T-helper 1 cell (primary cell): ENCODE measurements at regions not wholly inside any gene's neighbourhood (a gene's known extent, or its start where the extent isn't known, plus 50 kb on each side); places are given as distances from the start of the nearest gene placed in this dataset.
"Not testable (repeated sequence)": the region's sequence is repeated elsewhere in the genome, so short reads cannot be mapped to it uniquely, and the experiment has no call there.

ENCODE experiments used
- DNase-seq, 5 donors: peaks; one replicate each; pipeline ENCODE4 v3.0.0-alpha.2; 2012 to 2020

DNA sequence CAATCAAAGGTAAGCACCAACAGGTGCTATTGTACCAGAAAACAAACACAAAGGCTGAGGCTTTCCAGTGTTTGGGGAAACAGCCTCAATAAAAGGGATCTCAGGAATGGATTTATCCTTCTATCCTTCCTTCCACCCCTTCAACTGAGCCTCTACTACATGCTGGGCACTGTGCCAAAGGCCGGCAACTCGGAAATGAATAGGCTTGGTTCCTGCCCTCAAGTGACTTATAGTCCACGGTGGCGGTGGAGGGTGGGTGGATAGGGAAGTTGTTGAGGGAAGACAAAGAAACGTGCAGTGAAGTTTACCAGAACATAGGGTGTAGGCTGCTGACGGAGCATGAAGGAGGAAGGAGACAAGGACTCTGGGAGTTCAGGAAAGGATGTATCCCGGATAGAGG, 73.4 kb upstream of the TAB2 start:
- no peak for DNase-seq

DNA sequence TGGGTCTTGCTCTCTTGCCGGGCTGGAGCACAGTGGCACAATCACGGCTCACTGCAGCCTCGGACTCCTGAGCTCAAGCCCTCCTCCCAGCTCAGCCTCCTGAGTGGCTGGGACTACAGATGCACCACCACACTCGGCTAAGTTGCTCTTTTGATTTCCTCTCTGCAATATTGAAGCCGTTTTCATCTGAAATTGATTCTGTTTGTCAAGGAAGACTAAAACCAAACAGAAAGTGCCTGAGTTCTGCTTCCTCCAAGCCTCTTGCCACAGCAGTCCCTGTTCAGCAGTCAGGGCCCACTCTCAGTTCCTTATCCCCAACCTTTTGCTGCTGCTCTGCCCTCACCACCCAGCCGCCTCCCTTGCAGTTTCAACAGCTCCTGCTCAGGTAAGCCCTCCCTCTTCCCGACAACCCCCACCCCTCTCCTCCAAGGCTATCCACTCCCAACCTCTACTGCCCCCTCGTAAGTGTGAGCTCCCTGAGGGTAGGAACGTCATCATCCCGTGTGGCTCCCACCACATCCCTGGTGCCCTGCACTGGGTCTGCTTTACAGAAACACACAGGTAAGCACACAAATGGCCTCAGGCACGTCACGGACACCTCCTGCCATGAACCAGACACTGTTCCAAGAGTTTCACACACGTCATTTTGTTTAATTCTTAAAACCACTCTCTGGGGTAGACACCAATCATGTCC, 70.7 kb upstream of the TAB2 start:
- no peak for DNase-seq

DNA sequence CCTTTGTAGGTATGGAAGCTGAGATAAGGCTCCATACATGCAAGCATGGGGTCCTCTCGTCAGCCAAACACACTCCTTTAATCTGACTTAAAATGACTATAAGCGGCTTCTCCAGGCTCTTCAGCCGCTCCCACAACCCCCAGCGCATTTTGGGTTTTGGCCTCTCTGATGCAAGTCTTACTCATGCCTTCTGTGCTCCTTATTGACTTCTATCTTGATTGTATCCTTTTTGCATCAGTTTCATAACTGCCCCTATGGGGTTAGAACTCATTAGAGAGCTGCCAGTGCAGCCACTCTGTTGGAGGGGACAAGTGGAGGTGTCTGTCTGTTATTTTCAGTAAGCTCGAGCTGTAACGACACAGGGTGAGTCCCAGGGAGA, 70.1 kb upstream of the TAB2 start:
- no peak for DNase-seq

DNA sequence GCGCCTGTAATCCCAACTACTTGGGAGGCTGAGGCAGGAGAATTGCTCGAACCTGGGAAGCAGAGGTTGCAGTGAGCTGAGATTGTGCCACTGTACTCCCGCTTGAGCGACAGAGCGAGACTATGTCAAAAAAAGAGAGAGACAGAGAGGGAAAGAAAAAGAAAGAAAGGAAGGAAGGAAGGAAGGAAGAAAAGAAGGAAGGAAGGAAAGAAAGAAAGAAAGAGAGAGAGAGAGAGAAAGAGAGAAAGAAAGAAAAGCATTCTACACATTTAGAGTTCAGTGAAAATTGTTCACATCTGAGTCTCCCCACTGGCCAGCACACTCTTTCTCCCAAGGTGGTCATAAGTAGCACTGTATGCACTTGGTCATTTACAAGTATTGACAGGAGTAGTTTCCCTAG, 69.2 kb upstream of the TAB2 start:
- not testable (repeated sequence) for DNase-seq

DNA sequence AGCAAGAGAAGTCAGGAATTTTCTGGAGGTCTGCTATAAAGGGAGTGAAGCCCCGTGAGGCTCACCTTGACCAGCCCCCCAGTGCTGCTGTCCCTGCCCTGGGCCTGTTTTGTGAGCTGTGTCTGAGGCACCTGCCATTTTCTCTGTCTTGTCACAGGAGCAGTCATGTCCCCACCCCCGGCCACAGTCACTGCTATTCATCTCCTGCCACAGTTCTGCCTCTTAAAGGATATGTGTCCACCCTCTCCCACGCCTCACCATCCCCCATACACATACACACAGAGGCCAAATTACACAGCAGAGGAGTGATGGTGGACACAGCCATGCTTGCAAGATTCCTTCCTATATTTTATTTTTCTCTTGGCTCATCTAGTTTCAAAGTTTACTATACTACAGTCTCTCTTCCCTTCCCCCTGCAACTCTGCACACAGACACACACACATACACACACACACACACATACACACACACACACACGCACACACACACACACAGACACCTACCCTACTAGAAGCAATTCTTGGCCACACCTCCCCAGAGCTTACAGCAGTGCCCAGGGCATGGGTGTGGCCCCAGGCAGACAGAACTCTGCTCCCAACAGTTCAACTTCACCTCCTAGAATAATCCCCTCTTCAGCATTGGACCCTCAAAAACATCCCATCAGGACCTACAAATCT, 68.7 kb upstream of the TAB2 start:
- peak in 1 of 5 donors; percentile 64 for DNase-seq

DNA sequence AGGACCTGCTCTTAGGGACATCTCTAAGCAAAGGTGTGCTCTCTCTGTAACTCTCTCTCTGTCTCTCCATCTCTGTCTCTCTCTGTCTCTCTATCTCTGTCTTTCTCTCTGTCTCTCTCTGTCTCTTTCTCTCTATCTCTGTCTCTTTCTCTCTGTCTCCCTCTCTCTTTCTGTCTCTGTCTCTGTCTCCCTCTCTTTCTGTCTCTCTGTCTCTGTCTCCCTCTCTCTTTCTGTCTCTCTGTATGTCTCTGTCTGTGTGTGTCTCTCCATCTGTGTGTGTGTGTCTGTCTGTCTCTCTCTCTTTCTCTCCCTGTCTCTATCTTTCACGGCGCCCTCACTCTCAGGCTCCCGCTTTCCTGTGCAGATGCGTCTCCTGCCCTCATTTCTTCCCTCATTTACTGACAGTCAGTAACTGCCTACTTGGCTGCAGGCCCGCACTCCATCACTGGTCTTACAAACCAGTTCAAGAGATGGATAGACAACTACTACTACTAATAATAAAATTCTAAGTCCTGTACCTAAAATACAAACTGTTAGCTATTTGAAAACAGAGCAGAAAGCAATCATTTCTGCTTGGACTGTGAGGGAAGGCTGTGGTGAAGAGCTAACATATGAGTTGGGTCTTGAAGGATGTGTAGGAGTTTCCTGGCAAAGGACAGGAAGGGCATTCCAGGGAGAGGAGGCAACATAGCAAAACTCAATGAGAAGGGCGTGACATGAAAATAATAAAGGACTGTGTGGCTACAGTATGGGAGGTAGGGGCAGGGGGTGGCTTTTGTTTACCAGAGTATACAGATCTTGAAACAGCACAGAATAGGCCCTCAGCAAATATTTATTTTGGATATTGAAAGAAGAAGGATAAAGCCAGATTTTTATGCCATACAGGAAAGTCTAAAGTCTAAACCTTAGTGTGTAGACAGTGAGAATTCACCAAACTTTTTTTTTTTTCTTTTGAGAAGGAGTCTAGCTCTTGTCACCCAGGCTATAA, 67.8 kb upstream of the TAB2 start:
- DNase-seq = no peak

DNA sequence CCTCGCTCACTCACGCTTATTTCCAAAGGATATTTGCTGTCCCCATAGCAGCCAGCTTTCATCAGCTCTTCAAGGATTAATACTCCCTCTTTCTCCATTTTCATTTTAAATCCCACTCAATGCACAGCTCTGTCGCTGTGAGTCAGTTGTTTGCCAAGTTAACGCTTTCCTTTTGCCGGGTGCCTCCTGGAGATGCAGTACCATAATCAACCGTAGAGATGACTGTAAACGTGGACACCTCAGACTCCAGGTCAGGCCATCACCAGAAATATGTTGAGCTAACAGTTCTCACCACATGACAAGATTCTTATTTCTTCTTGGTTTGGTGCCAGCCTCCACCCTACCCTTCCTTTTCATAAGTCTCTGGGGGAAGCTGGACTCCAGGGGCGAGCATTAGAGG, 66.6 kb upstream of the TAB2 start:
- DNase-seq = no peak

DNA sequence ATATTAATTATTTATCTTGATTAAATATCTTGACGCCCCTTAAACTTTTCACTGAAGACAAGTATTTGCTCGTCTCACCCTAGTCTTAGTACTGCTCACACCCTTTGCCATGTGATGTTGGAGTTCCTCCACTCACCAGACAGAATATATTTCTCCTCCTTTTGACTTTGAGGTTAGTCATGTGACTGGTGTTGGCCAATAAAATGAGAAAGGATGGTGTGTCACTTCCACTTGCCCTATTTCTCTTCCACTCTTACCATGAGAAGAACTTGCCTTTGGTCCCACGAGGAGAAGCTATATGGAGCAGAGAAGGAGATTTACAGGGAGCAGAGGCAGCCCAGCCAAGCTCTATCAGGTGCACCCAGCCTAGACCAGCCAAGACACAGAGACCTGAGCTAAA, 64.9 kb upstream of the TAB2 start:
- DNase-seq = no peak

DNA sequence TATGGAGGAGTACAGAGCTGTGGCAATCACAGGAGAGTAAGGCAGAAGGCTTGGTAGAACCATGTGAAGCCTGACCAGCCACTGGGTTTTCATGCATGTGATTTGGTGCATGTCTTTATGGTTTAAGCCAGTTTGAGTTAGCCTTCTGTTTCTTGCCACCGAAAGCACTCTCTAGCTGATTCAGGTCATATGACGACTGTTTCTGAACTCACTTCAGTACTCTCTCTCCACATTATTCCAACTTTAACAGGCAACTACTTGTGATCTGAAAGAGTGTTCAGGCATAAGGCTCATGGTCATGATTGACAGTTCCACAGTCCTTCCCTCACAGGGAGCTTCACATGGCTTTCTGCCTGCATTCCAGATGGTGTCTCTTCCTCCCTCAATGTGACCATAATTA, 63.3 kb upstream of the TAB2 start:
- no peak for DNase-seq

DNA sequence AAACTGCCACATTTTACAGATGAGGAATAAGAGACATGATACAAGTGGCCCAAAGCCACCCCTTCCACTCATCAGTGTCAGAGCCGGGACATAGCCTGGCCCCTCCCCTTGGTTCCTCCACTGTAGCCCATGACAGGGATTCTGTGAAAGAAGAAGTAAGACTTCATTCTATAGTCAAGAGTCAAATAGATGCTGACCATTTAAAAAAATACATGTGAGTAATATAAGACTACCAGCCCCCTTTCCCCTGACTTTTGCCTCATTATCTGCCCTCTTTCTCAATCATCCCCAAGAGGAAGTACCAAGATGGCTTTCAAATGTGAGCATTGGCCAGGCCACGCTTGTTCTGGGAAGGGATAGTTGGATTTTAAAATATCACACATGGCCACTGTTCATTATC, 57.8 kb upstream of the TAB2 start:
- no peak for DNase-seq

DNA sequence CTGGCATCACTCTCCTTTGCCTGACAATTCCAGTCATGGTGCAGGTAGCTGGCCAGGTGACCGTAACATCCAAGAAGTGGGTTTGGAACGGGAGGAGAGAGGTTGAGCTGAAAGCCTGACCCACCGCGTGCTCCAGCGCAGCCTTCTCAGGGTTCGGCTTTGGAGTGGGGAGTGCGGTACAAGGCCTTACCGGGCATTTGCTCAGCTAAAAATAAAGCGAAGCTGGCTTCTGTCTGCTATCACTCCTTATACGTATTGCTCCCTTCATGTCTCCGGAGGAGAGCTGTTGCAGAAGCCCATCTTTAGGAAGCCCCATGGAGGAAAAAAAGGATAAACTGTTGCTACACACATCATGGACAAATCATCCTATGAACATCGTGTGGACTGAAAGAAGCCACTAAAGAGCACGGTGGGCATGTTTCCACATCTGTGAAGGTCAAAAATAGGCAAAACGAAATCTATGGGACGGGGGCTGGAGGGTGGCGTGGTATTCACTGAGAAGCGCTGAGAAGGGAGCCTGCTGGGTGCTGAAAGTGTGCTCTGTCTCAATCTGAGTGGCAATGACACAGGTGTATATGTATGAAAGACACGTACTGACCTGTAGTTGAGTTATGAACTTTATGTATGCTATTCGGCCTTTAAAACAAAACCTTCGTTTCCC, 57.2 kb upstream of the TAB2 start:
- no peak for DNase-seq

DNA sequence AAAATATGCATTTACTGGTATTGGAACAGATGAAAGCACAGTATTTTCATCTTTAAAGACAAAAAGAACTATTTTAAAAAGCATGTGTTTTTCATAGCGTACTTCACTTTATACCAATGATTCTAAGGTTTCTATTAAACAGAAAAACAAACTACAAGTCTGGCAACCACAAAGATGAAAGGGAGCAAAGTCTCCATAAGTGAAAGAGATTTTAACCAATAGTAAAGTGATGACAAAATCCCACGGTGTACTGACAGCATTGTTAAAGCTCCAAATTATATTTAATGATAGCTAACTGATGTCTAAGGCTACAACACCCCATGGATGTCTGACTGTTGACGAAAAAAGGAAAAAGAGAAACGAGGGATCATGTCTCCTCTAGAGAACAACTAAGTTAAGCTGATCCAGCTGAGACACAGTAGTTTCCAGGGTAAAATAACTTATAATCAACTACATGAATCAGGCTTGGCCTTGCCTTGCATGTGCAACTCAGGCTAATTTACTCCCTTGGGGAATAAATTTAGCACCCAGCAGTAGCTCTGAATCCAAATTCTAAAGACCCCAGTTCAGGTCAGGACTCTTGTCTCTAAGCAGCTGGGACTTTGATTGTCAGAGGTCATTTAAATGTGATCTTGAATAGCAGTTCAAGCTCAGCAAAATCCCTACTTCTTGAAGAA, 56.0 kb upstream of the TAB2 start:
- no peak for DNase-seq

DNA sequence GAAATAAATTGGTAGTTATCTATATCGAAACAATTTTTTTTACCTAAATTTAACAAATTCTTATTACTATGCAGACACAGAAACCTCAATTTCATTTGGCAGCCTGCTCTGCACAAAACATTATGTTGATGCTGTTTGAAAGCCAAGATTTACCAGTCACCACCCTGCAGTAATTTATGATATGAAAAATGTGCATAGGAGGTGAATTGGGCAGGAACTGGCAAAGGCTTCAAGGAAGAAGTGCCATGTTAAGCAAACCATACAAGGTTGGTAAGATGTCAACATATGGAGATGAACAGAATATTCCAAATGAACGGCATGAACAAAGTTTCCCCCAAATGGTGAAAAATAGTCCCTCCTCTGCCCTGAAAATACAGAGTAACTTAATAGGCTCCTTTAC, 54.2 kb upstream of the TAB2 start:
- DNase-seq = no peak

DNA sequence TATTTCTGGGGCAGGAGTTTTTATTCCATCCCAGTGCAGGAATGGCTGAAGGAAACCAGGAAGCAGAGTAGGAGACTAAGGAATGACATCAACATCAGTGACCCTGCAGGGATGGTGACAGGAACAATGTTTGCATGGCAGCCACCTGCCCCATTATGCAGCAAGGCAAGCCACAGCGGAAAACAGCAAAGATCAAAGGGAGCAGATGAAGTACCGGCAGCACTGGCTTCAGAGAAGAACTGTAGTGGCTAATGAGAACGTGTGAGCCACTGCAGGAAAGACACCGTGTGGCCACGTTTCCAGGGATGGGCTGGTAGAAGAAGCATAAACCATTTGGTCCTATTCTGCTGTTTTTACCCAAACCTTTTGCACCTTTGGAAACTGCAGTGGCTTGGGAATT, 52.9 kb upstream of the TAB2 start:
- peak in 3 of 5 donors; percentile 23 to 61 (median 43) for DNase-seq

DNA sequence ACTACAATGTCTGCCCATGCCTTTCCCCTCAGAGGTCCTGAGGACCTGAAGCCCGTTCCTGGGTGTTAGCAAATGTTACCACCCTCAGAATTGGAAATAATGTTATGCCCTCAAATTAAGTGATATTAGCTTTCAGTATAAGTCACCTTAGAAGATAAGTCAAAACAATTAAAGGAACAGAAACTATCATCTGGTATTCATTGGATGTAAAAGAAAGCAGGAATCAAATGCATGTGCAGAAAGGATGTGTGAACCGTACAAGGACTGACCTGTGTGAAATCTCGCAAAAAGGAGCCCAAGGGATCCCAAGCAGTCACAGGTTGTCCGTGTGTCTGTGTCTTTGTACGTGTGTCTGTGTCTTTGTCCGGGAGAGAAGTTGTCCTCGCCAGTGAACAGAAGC, 51.6 kb upstream of the TAB2 start:
- no peak for DNase-seq

DNA sequence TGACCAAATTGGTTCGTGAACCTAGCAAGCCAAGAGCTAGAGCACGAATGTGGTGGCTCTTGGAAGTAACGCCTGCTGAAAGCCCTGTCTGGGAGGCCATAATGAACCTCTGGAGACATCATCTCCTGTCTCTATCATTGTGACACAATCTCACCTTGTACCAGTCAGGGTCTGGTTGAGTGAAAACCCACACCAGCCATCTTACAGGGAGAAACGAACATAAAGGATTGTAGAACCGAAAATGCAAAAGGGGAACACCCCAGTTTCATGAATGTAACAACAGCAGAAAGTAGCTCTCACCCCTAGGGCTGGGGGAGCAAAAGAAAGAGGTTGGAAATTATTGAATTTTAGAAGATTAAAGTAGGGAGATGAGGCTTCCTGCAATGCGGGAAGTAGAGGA, 50.9 kb upstream of the TAB2 start:
- no peak for DNase-seq

DNA sequence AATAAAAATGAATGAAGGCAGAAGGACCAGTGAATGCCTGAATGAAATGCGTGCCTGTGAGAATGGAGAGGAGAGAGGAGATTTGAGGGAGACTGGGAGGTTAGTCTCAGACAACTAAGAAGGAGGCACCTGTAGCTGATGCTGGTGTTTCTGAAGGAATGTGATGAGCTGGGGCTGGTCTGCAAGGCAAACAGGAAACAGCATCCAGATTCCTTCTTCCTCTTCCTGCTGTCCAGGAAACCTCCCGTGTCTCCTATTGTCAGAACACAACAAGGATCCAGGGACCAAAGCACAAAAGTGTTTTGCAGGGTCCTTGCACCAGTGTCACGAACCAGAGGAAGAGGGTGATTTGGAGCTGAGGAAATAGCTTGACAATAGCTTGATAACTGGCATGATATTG, 50.4 kb upstream of the TAB2 start:
- no peak for DNase-seq

DNA sequence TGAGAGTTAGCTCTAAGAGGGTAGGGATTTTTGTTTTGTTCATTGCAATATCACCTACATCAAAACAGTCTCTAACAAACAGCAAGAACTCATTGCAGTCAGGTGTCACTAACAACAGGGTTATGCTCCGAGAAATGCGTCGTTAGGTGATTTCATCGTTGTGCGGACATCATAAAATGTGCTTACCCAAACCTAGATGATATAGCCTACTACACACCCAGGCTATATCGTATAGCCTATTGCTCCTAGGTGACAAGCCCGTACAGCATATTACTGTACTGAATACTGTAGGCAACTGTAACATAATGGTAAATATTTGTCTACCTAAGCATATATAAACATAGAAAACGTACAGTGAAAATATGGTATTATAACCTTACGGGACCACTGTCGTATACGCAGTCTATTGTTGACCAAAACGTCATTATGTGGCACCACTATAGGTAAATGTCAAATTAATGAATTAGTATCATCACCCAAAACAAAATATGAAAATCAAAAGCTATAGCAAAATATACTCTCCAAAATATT, 49.9 kb upstream of the TAB2 start:
- no peak for DNase-seq
